CD4-positive, alpha-beta T cell treated with Interleukin-10 for 1 hour (primary cell): ENCODE measurements at regions not wholly inside any gene's neighbourhood (a gene's known extent, or its start where the extent isn't known, plus 50 kb on each side); places are given as distances from the start of the nearest gene placed in this dataset.

Source experiments
- DNase-seq: peaks from one replicate; pipeline ENCODE4 v3.0.0-alpha.2; 2020

DNA sequence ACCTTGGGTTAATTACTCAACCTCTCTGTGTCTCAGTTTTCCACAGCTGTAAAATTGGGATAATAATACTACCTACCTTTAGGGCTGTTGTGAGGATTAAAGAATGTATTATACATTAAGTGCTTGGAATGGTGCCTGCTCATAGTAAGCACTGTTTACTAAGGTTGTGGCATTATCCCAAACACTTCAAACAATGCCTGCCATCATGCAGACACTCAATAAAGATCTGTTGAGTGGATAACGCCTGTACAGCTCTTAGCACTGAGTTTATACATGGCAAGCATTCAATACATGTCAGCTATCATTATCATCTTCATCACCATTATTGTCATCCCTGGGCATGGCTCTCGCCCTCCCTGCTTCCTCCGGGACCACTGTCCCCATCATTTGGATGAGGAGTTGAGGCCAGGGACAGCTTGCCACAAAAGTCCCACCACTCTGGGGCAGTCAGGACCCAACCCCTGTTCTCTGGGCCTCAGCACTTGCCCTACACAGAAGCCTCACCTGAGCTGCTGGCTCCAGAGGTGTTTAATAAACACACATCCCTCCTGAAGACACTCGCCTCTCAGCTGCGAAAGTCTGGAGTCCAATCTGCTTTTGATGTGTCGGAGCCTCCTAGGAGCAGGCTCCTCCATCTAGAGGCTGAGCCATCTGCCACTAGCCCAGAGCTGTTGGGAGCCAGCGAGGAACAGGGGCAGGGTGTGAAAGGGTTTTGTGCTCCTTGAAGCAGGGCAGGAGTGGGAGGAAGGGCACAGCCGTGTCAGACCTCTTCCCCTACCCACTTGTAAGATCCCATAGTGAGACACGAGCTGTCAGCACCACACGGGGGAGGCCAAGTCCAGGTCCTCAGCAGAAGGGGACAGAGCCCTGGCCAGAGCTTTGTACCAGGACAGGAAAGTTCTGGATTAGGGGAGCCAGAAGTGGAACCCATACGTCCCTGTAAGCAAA, 80.9 kb upstream of the ZC3H12A start:
- DNase-seq = no peak

DNA sequence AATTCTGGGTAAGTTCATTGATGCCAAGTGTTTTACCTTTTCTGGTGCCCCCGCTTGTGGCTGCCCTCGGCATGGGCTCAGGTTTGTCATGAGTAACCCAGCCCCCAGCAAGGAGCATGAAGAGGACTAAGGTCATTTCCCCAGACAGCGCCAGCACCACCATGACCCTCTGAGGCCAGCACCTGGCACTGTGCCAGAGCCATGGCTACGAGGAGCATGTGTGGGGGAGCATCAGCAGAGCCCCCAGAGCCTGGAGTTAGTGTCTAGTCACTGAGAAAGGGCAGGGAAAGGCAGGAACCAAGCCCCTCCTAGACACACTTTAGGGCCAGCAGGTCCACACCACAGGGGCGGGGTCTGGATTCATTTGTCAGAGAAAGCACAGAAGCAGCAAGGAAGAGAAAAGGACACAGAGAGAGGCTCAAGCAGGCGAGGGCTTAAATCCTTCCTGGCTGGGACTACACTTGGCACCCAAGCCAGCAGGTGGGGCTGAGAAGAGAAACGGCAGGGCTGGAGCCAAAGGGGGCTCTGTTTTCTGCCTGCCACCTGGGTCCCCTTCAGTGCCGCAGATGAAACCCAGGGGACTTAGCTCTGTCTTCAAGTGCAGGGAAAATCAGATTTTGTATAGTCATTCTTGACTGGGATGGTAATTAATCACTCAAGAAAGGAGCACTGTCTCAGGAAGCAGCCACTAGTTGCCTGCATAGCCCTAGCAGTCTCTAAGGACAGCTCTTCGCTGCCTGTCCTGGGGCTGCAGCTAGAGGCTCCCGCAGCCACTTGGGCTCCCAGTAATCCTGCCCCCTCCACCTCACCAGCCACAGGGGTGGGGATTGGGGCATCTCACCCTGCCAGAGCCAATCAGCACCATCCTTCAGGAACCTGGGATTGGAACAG, 79.6 kb upstream of the ZC3H12A start:
- DNase-seq = no peak

DNA sequence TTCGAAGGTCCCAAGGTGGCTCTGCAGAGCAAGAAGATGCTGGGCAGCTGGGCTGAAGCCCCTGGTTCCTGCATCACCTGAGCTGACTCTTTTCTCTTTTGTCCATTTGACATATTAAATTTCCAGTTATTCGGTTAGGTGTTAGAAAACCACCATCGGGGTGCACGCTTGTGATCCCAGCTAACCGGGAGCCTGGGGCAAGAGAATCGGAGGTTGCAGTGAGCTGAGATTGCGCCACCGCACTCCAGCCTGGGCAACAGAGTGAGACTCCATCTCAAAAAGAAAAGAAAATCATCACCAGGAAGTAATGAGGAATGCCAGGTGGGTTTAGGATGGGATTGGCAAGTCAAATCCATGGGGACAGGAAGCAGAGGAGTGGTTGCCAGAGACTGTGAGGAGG, 76.3 kb upstream of the ZC3H12A start:
- no peak for DNase-seq

DNA sequence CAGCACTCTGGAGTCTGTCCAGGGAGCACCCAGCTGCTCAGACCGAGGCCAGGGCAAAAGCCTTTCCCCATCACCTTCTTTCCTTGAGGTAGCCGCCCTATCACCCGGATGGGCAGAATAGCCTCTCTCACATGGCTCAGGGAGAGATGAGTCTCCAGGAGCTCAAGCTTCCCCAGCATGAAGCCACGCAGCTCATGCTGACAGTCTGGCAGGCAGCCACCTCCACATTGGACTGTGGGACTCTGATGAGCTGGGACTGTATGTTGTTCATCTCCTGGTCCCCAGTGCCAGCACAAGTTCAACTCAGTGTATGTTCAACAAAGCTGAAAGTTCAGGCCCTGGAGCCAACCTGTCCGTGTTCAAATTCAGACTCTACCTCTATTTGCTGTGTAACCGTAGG, 75.2 kb upstream of the ZC3H12A start:
- DNase-seq = no peak

DNA sequence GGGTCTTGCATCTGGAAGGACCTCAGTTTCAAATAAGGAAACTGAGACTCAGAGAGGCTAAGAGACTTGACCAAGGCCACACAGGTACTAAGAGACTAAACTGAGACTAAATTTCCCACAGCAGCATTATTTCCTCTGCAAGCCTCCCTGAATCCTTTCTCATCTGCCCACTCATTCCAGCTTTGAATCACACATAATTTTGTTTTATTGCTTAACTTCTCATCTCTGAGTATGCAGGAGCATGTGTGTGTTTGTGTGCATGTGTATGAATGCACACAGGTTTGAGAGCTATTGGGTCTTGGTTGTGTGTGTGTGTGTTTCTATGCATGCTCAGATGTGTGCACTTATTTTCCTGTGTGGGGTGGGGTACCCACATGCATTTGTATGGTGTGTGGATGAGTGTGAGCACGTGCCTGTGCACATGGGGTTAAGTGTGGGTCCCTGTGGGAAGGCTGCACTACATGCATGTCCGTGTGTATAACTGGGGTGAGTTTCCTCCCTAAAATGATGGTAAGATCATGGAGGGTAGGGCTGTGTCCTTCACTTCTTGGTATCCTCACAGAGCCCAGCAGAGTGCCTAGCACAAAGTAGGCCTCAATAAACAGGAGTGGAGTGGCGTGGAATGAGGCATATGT, 74.4 kb upstream of the ZC3H12A start:
- DNase-seq = no peak

DNA sequence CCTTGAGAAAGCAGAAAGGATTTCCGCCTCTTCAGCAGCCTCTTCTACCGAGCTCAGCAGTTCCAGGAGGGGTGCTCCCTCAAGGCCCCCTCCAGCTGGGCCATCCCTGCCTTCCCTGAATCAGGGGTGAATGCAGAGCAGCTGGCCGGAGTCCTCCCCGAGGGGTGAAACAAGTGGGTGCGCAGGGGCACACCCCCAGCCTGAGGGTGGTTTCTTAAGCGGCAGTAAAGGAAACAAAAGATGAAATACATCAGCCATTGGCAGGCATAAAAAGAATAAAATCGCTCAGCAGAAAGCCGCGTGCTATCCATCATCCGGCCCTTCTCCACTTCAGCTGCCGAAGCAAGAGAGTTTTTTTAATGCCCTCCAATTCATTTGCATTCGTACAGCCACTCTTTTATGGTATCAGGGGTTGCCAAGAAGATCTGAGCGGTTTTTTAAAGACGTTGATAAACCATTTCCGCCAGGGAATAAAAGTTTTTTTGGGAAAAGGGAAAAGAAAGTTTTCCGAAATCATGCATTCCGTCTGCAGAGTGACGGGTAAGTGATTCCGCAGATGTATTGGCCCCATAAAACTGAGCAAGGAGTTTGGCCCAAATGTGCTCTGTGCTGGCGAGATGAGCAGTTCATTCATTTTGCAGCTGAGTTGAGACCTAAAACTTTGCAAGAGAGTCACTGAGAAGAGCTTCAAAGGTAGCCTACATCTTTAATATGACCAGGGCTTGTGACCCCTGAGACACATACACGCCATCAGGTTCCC, 73.7 kb upstream of the ZC3H12A start:
- DNase-seq = no peak

DNA sequence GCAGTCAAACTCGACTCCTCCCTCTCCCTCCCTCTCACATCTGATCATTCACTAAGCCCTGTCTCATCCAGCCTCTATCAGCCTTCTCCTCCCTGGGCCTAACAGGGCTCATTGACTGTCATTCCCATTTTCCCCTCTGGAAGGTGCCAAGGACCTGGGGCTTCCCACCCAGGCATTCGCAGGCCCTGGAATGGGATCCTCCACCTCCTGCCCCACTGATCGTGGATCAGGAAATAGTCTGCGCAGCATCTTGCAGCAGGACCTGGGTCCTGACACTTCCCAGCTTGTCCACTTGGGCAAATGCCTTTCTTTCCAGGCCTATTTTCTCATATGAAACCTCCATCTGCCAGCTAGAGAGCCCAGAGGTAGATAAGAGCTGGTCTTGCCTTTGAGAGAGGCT, 71.2 kb upstream of the ZC3H12A start:
- no peak for DNase-seq

DNA sequence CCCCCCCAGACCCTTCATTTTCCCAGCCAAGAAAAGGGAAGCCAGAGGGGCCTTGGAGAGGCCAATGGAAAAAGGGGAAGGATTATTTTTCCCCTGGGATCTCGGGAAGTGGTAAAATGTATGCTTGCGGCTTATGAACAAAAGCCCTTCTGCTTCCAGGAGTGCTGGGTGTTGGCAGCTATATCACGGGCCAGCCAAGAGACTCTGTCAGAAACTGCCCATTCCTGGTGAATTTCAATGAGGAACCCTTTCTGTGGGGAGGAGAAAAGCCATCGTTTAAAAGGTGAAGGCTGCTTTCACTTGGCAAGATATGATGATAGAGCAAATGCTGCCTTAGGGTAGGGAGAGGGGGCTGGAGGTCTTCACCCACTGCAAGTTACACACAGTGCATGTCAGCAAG, 69.7 kb upstream of the ZC3H12A start:
- DNase-seq = no peak

DNA sequence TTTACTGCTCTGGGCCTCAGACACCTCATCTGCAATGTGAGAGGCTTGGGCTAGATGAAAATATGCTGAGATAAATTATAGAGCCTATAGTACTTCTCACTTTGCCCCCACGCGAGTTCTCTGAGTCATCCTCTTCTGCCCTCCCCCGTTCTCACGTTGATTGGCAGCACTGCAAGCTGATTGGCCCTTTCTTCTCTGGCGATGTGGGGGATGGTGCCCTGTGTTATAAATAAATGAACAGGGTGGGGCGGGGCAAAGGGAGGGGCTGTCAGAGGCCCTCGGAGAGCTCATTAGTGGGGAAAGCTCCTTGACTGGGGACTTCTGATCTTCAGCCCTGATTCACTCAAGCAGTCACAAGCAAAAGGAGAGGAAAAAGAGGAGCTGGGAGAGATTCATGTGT, 64.3 kb upstream of the ZC3H12A start:
- DNase-seq = no peak

DNA sequence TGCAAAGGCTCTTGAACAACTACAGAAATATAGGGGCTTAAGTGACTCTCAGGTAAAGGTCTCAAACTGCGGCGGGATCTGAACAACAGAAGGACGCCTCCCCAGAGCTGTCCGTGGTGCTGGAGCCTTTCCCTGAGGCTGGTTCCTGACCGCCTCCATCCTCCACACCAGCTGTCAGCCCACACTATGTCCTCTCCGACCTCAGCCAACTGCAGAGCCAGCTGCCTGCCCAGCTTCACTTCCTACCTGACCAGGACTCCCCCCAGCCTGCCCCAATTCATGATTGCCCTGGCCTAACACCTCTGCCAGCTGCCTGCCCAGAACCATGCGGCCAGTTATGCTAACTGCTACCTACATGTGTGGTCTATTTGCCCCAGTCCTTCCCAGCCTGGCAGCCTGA, 63.6 kb upstream of the ZC3H12A start:
- DNase-seq = no peak

DNA sequence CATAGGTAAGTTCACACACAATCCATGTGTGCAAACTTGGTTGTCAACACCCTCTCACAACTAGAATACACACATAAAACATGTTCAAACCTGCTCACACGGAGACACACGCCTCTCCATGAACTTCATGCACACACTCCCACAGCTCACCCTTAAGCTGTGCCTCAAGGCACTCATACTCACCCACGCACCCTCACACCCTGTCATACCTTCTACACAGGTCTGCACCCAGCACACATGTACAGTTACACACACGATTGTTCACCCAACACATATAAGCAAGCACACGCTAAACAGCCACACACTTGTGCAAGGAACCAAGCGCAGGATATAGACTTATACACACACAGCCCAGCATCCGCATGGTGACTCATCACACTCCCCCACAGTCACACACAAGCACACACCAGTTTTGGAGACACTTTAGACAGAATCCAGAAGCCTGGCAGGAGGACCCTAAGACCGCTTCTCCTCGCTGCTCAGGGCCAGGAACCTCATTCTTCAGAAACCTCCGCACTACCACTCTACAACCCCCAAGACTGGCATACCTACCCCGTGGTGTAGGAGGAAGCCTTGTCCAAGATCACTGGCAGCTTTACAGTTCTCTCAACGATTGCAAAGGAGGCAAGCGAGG, 58.7 kb upstream of the ZC3H12A start:
- DNase-seq = no peak

DNA sequence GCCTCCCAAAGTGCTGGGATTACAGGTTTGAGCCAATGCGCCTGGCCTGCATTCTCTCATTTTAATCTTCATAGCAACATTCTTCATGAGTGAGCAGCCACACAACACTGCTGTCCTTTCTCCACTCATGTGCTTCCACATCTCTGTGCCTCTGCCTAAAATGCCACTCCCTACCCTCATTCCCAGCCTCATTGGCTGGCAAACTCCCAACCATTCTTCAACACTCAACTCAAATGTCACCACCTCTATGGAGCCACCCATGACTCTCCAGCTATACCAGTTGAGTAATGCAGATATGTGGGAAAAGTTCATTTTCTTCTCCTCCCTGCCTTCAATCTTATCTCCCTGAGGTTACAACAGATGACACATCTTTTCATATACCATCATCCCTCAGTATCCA, 53.9 kb upstream of the ZC3H12A start:
- DNase-seq = no peak

DNA sequence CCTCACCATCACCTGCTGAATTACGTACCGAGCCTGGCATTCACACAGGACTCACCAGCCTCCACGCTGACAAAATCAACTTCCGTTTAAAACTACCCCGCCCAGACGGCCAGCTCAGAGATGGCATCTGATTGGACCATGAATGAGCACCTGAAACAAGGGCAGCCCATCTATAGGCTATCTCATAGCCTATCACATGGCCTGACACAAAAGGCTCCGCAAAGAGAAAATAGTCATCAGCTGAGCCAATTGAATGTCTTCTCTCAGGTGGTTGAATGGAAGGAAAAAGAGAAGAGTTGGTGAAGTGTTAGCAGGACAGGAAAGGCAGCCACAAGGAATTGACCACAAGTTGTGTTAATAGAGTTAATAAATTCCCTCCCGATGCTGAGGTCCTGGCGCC, 50.6 kb upstream of the ZC3H12A start:
- DNase-seq = no peak

DNA sequence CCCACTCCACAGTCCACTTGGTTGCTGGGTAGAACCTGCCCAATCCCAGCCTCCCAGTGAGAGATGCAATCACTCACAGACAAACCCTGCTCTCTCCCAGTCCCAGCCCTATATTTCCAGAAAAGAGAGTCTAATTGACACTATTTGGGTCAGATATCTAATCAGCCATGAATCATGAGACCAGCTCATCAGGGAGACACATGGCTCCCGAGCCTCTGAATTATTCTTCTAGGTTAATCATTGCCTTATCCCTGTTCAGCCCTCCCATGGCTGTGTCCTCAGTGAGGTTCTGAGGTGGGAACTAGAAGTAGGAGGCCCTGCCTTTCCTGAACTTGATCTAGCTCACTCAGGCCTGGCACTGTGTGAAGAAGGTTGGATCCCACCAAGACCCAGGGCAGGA, 49.9 kb upstream of the ZC3H12A start:
- DNase-seq = no peak
